ENCODE measurements at regions not wholly inside any gene's neighbourhood (a gene's known extent, or its start where the extent isn't known, plus 50 kb on each side); places are given as distances from the start of the nearest gene placed in this dataset.

DNA sequence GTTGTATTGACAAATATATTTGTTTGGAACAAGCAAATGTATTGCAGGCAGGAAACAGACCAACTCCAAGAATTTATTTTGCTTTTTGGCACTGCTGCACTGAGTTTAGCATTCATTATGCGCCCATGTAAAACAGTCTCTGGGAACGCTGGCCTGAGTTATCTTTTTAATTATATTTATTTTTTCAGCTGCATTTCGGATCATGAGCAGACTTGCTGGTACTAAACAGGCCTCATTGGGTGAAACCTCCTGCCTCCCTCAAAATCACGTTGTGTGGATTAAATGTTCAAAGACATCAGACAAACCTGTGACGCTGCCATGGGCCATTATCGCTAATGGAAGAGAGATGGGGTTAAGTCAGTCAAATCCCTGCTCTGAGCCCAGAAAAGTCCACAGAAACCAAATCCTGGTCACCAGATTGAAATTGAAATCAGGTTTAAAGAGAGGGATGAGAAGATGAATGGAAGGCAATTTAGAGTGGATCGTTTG lies 511.1 kb upstream of the PROK2 start:
- Histone ChIP-seq H3K4me1 (ENCODE audit: control insufficient read depth, insufficient read depth, low read length) (peaks cover 4% of the 10 kb centered on the region), H3K4me3 (ENCODE audit: insufficient read depth, low read depth, low read length) (no peak overlapping the region), H3K36me3 (ENCODE audit: control insufficient read depth, insufficient read depth, low read length) (no peaks in the 10 kb centered on the region), H3K27ac (ENCODE audit: insufficient read depth, low read depth, low read length, poor library complexity, severe bottlenecking) (no peak overlapping the region), H3K9me3 (ENCODE audit: control insufficient read depth, low read length) (no peaks in the 10 kb centered on the region), H3K27me3 (ENCODE audit: control insufficient read depth, insufficient read depth, low read length, poor library complexity, severe bottlenecking) (no peaks in the 10 kb centered on the region)
- 95 to 97% methylated on average over 6 to 7 of the region's 7 CpGs for WGBS, 2 experiments

DNA sequence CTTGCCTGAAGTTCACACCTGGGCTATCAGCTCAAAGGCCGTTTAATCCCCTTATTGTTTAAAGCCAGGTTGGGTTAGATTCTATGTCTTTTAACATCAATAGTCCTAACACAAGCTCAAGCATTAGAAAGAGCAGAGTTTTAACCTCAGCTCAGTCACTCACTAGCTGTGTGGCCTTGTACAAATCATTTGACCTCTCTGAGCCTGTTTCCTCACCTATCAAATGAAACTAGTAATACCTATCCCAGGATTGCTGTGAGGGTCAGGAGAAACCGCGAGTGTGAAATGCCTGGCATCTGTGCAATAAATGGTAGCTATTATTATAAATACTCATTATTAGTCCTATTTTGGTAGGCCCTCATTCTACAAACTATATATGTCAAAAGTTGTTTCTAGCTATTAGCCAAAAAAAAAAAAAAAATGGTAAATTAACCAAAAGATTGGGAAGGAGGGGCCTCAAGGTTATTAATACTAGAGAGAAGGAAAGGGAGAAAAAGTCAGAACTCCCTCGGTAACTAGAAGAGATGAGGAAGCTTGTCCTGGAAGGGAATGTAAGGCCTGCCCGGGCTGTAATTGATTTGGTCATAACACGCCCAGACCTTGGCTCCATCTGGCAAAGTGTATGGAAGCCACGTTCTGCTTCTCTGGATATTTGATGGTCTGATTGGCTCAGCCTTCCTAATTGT lies 510.5 kb upstream of the PROK2 start:
- Histone ChIP-seq H3K27me3 (ENCODE audit: control insufficient read depth, insufficient read depth, low read length, poor library complexity, severe bottlenecking) (no peaks in the 10 kb centered on the region), H3K9me3 (ENCODE audit: control insufficient read depth, low read length) (no peaks in the 10 kb centered on the region), H3K4me3 (ENCODE audit: insufficient read depth, low read depth, low read length) (no peak overlapping the region), H3K27ac (ENCODE audit: insufficient read depth, low read depth, low read length, poor library complexity, severe bottlenecking) (no peak overlapping the region), H3K4me1 (ENCODE audit: control insufficient read depth, insufficient read depth, low read length) (peaks cover 4% of the 10 kb centered on the region), H3K36me3 (ENCODE audit: control insufficient read depth, insufficient read depth, low read length) (no peaks in the 10 kb centered on the region)
- WGBS, 2 experiments, result 89 to 95% methylated on average over 5 to 7 of the region's 7 CpGs

DNA sequence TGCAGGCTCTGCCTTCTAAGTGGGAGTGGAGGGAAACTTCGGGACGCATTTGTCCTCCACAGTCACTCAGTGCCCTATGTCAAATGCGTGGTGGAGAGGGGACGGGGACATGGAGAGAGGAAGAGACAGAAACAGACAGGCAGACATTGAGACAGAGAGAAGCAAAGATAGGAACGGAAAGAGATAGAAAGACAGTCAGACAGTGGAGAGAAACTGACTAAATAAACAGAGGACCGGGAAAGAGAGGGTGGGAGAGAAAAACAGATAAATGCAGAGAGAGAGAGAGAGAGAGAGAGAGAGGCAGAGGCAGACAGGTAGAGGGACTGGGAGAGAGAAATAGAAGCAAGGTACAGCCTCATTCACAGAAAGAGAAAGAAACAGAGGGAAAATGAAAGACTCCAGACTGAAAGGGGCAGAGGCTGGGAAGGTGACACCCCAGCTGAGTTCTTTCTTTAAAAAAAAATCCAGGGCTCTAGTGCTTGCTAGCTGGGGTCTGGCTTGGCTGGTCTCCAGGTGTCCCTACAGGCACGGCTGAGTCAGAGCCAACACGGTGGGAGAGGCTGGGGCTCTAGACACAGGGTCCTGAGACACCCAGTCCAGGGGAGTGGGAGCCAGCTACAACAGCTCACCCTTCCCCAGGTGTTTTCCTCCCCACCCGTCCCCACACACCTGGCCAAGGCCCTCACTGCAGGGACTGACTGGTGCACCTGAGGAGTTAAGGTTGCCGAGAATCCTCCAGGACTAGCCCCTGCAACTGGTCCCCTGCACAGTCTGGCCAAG lies 506.1 kb upstream of the PROK2 start:
- H3K27ac ChIP-seq (ENCODE audit: insufficient read depth, low read depth, low read length, poor library complexity, severe bottlenecking), result no peak overlapping the region
- no peaks in the 10 kb centered on the region for H3K27me3 ChIP-seq (ENCODE audit: control insufficient read depth, insufficient read depth, low read length, poor library complexity, severe bottlenecking)
- H3K4me3 ChIP-seq (ENCODE audit: insufficient read depth, low read depth, low read length), result no peak overlapping the region
- no peaks in the 10 kb centered on the region for H3K36me3 ChIP-seq (ENCODE audit: control insufficient read depth, insufficient read depth, low read length)
- 83 to 88% methylated on average over 10 of the region's 10 CpGs for WGBS, 2 experiments
- no peaks in the 10 kb centered on the region for H3K9me3 ChIP-seq (ENCODE audit: control insufficient read depth, low read length)
- peaks cover 12% of the 10 kb centered on the region for H3K4me1 ChIP-seq (ENCODE audit: control insufficient read depth, insufficient read depth, low read length)

DNA sequence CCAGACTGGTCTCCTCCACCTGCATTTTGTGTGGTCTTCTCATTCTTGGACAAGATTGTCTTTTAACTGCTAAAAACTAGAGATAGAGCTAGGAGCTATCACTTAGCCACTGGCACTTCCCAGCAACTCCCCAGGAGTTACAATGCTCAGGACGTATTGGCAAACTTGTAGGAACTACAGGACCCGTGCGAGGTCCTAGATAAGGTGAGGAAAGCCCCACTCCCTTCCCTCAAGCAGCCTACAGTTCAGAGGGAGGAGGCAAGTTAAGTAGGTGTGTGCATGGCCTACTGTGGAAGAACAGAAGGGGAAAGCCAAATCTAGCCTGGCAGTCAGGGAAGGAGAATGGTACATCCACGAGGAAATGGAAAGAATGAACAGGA lies 504.7 kb upstream of the PROK2 start:
- Histone ChIP-seq H3K27ac (ENCODE audit: insufficient read depth, low read depth, low read length, poor library complexity, severe bottlenecking) (no peak overlapping the region), H3K27me3 (ENCODE audit: control insufficient read depth, insufficient read depth, low read length, poor library complexity, severe bottlenecking) (no peaks in the 10 kb centered on the region), H3K36me3 (ENCODE audit: control insufficient read depth, insufficient read depth, low read length) (no peaks in the 10 kb centered on the region), H3K4me1 (ENCODE audit: control insufficient read depth, insufficient read depth, low read length) (peaks cover 12% of the 10 kb centered on the region), H3K9me3 (ENCODE audit: control insufficient read depth, low read length) (no peaks in the 10 kb centered on the region), H3K4me3 (ENCODE audit: insufficient read depth, low read depth, low read length) (no peak overlapping the region)
- WGBS, 2 experiments, result 85 to 92% methylated on average over 4 of the region's 4 CpGs

DNA sequence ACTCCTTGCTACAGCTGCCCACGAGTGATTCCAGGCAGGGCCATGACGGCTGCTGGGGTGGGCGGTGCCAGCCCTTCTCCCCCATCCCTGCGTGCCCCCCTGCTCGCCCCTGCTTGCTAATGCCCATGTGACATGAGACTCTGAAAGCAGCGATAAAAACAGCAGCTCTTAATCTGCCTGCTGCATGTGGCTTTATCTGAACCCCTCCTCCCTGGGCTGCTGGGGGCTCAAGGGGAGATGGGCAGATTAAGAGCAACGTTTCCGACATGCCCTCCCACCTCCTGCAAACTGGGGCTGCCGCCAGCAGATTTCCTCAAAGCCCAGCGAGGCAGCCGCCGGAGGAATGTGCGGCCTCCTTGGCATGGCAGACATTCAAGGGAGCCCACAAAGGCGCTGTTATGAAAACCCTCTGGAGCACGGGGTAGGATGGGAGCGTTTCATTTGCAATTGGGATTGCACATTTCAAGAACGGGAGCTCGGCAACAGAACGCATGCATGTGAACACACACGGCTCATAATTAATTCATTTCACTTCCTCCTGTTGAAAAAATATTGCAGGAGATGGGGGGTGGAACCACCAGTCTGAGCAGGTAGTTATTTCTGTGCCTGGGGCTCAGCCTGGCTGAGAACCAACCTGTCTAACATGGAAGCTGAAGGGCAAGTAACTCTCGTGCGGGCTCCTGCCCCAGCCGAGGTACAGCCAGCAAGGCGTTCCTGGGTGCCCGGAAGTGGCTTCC lies 504.2 kb upstream of the PROK2 start:
- no peaks in the 10 kb centered on the region for H3K9me3 ChIP-seq (ENCODE audit: control insufficient read depth, low read length)
- peaks cover 12% of the 10 kb centered on the region for H3K4me1 ChIP-seq (ENCODE audit: control insufficient read depth, insufficient read depth, low read length)
- no peak overlapping the region for H3K27ac ChIP-seq (ENCODE audit: insufficient read depth, low read depth, low read length, poor library complexity, severe bottlenecking)
- no peak overlapping the region for H3K4me3 ChIP-seq (ENCODE audit: insufficient read depth, low read depth, low read length)
- no peaks in the 10 kb centered on the region for H3K36me3 ChIP-seq (ENCODE audit: control insufficient read depth, insufficient read depth, low read length)
- no peaks in the 10 kb centered on the region for H3K27me3 ChIP-seq (ENCODE audit: control insufficient read depth, insufficient read depth, low read length, poor library complexity, severe bottlenecking)
- 75 to 76% methylated on average over 25 of the region's 25 CpGs for WGBS, 2 experiments

DNA sequence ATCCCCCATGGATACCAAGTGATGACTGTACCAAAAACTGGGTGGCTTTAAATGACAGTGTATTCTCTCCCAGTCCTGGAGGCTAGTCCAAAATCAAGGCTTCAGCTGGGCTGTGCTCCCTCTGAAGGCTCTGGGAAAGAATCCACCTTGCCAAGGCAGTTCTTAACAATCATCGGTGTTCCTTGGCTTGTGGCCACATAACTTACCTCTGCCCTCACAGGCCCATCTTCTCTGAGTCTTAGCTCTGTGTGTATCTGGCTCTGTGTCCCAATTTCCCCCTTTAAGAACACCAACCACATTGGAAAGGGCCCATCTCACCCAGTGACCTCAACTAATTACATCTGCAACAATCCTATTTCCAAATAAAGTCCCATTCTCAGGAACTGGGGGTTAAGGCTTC lies 503.0 kb upstream of the PROK2 start:
- no peaks in the 10 kb centered on the region for H3K36me3 ChIP-seq (ENCODE audit: control insufficient read depth, insufficient read depth, low read length)
- peaks cover 12% of the 10 kb centered on the region for H3K4me1 ChIP-seq (ENCODE audit: control insufficient read depth, insufficient read depth, low read length)
- no peak overlapping the region for H3K4me3 ChIP-seq (ENCODE audit: insufficient read depth, low read depth, low read length)
- 88 to 92% methylated on average over 1 of the region's 1 CpG for WGBS, 2 experiments
- no peaks in the 10 kb centered on the region for H3K27me3 ChIP-seq (ENCODE audit: control insufficient read depth, insufficient read depth, low read length, poor library complexity, severe bottlenecking)
- H3K9me3 ChIP-seq (ENCODE audit: control insufficient read depth, low read length), result no peaks in the 10 kb centered on the region
- H3K27ac ChIP-seq (ENCODE audit: insufficient read depth, low read depth, low read length, poor library complexity, severe bottlenecking), result no peak overlapping the region

DNA sequence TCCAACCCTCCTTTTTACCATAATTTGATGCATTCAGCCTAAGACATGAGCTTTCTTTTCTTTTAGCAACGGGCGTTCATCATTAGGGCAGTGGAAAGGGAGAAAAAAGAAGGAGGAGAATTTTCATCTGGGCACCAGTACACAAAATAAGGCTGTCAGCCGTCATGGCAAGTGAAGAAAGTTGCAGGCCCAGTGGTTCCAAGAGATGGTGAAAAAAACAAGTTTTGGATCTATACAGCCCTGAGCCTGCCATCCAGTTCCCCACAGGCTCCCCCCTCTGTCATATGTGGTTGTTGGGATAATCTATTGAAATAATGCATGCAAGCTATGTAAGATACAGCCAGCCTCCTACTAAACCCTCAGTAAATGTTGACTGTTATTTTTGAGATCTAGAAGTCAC lies 500.6 kb upstream of the PROK2 start:
- no peaks in the 10 kb centered on the region for H3K27me3 ChIP-seq (ENCODE audit: control insufficient read depth, insufficient read depth, low read length, poor library complexity, severe bottlenecking)
- H3K36me3 ChIP-seq (ENCODE audit: control insufficient read depth, insufficient read depth, low read length), result no peaks in the 10 kb centered on the region
- H3K4me3 ChIP-seq (ENCODE audit: insufficient read depth, low read depth, low read length), result no peak overlapping the region
- peaks cover 12% of the 10 kb centered on the region for H3K4me1 ChIP-seq (ENCODE audit: control insufficient read depth, insufficient read depth, low read length)
- 92 to 96% methylated on average over 3 of the region's 3 CpGs for WGBS, 2 experiments
- no peaks in the 10 kb centered on the region for H3K9me3 ChIP-seq (ENCODE audit: control insufficient read depth, low read length)
- H3K27ac ChIP-seq (ENCODE audit: insufficient read depth, low read depth, low read length, poor library complexity, severe bottlenecking), result no peak overlapping the region

DNA sequence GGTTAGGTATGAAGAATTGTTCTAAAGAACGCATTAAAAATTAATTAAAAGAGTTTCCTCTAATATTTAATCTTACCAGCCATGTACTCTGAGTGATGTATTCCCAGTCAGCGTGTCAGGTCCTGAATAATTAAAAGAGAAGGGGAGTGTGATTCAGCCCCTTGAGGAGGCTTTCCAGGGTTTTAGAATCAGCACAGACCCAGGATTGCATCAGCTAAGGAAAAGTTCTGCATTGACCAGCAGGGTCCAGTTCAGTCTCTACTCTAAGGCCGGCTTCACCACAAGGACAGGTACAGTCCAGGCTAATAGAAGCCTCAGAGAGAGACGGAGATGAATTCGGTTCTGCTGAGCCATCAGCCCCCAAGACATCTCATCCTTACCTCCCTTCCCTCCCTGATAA lies 499.5 kb upstream of the PROK2 start:
- WGBS, 2 experiments, result 66 to 67% methylated on average over 4 of the region's 5 CpGs
- Histone ChIP-seq H3K4me3 (ENCODE audit: insufficient read depth, low read depth, low read length) (no peak overlapping the region), H3K27me3 (ENCODE audit: control insufficient read depth, insufficient read depth, low read length, poor library complexity, severe bottlenecking) (no peaks in the 10 kb centered on the region), H3K9me3 (ENCODE audit: control insufficient read depth, low read length) (no peaks in the 10 kb centered on the region), H3K4me1 (ENCODE audit: control insufficient read depth, insufficient read depth, low read length) (peaks cover 10% of the 10 kb centered on the region), H3K27ac (ENCODE audit: insufficient read depth, low read depth, low read length, poor library complexity, severe bottlenecking) (no peak overlapping the region), H3K36me3 (ENCODE audit: control insufficient read depth, insufficient read depth, low read length) (no peaks in the 10 kb centered on the region)

DNA sequence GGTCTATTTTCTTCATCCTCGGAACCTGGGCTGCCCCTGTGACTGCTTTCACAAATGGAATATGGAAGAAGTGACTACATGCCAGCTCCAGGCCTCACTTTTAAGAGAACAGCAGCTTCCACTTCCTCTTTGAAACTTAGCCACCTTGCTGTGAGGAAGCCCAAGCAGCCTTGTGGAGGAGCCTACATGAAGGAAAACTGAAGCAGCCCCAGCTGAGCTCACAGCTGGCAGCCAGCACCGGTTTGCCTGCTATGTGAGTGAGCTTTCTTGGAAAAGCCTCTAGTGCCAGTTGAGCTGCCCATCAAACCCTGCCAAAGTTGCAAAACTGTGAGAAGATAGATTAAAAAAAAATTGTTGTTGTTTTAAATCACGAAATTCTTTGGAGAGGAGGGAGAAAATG lies 498.0 kb upstream of the PROK2 start:
- Histone ChIP-seq H3K9me3 (ENCODE audit: control insufficient read depth, low read length) (no peaks in the 10 kb centered on the region), H3K27me3 (ENCODE audit: control insufficient read depth, insufficient read depth, low read length, poor library complexity, severe bottlenecking) (no peaks in the 10 kb centered on the region), H3K4me3 (ENCODE audit: insufficient read depth, low read depth, low read length) (no peak overlapping the region), H3K4me1 (ENCODE audit: control insufficient read depth, insufficient read depth, low read length) (no peaks in the 10 kb centered on the region), H3K27ac (ENCODE audit: insufficient read depth, low read depth, low read length, poor library complexity, severe bottlenecking) (no peak overlapping the region), H3K36me3 (ENCODE audit: control insufficient read depth, insufficient read depth, low read length) (no peaks in the 10 kb centered on the region)
- 85 to 89% methylated on average over 3 of the region's 3 CpGs for WGBS, 2 experiments

DNA sequence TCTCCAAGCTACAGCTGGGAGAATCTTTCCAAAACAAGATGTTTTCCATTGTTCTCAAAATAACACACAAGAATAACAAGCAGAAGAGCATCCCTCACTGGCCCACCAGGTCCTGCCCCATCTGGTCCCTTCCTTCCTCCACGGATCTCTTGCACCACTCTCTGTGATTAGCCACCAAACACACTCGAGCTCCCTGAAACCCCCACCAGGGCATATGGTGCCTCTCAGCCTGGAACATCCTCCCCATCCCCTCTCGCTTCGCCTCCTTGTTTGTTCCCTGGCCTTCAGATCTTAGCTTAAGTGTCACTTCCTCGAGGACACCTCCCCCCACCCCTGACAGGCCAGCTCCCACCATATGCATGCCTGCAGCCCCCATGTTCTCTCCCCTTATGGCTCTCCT lies 496.6 kb upstream of the PROK2 start:
- Histone ChIP-seq H3K4me1 (ENCODE audit: control insufficient read depth, insufficient read depth, low read length) (no peaks in the 10 kb centered on the region), H3K9me3 (ENCODE audit: control insufficient read depth, low read length) (no peaks in the 10 kb centered on the region), H3K27me3 (ENCODE audit: control insufficient read depth, insufficient read depth, low read length, poor library complexity, severe bottlenecking) (no peaks in the 10 kb centered on the region), H3K27ac (ENCODE audit: insufficient read depth, low read depth, low read length, poor library complexity, severe bottlenecking) (no peak overlapping the region), H3K36me3 (ENCODE audit: control insufficient read depth, insufficient read depth, low read length) (no peaks in the 10 kb centered on the region), H3K4me3 (ENCODE audit: insufficient read depth, low read depth, low read length) (no peak overlapping the region)
- 86 to 90% methylated on average over 5 of the region's 5 CpGs for WGBS, 2 experiments
